B cell (primary cell): ENCODE measurements at regions not wholly inside any gene's neighbourhood (a gene's known extent, or its start where the extent isn't known, plus 50 kb on each side); places are given as distances from the start of the nearest gene placed in this dataset.

ENCODE experiments used
- CTCF ChIP-seq: fragments of 200-600 bp; IDR thresholded peaks from one replicate; pipeline ENCODE4 v1.8.0; 2022; ENCODE audit warnings: antibody characterized with exemption, mild to moderate bottlenecking
- EZH2 ChIP-seq: IDR thresholded peaks from 2 replicates; pipeline ENCODE4 v1.6.1; 2012; ENCODE audit warnings: borderline replicate concordance, low read depth, mild to moderate bottlenecking, moderate library complexity, low read length; ENCODE audit not compliant: insufficient read depth, poor library complexity, severe bottlenecking

- TF ChIP-seq CTCF (no peak), EZH2 (no peak)
Measured at GRCh38 chr2:41877114-41877678, 170.6 kb upstream of the PKDCC start.
